ENCODE measurements at regions not wholly inside any gene's neighbourhood (a gene's known extent, or its start where the extent isn't known, plus 50 kb on each side); places are given as distances from the start of the nearest gene placed in this dataset.

GRCh38 chr18:25805939-25806338, 284.5 kb downstream of the SS18 start:
- DNase-seq, result no peak

- no peak for DNase-seq
These were observed 285.1 kb downstream of the SS18 start for GRCh38 chr18:25805323-25805722.

- no peak for DNase-seq
These were observed 291.2 kb downstream of the SS18 start for GRCh38 chr18:25799231-25799630.

GRCh38 chr18:25798046-25798445, 292.4 kb downstream of the SS18 start:
- no peak for DNase-seq

- no peak for DNase-seq
These were observed 295.2 kb downstream of the SS18 start for GRCh38 chr18:25795213-25795612.

GRCh38 chr18:25787276-25787675, 303.1 kb downstream of the SS18 start:
- no peak for DNase-seq

GRCh38 chr18:25786758-25787157, 303.7 kb downstream of the SS18 start:
- DNase-seq, result no peak

GRCh38 chr18:25780105-25780504, 310.3 kb downstream of the SS18 start:
- no peak for DNase-seq

GRCh38 chr18:25771796-25772195, 318.6 kb downstream of the SS18 start:
- no peak for DNase-seq

- DNase-seq, result no peak
These were observed 325.6 kb downstream of the SS18 start for GRCh38 chr18:25764777-25765176.

GRCh38 chr18:25759111-25759510, 331.3 kb downstream of the SS18 start:
- DNase-seq, result no peak

- no peak for DNase-seq
These were observed 346.7 kb downstream of the SS18 start for GRCh38 chr18:25743646-25744151.

- no peak for DNase-seq
These were observed 351.0 kb downstream of the SS18 start for GRCh38 chr18:25739376-25739775.

GRCh38 chr18:25737710-25738311, 352.6 kb downstream of the SS18 start:
- DNase-seq, result no peak

- DNase-seq, result no peak
These were observed 353.9 kb downstream of the SS18 start for GRCh38 chr18:25736516-25736915.

- no peak for DNase-seq
These were observed 355.0 kb downstream of the SS18 start for GRCh38 chr18:25735459-25735858.

GRCh38 chr18:25734336-25734735, 356.1 kb downstream of the SS18 start:
- DNase-seq, result no peak

- DNase-seq, result no peak
These were observed 357.6 kb downstream of the SS18 start for GRCh38 chr18:25732862-25733261.

- DNase-seq, result no peak
These were observed 361.3 kb downstream of the SS18 start for GRCh38 chr18:25729072-25729471.

- DNase-seq, result no peak
These were observed 363.0 kb downstream of the SS18 start for GRCh38 chr18:25727281-25727985.

- no peak for DNase-seq
These were observed 364.1 kb downstream of the SS18 start for GRCh38 chr18:25726298-25726697.

- no peak for DNase-seq
These were observed 364.9 kb downstream of the SS18 start for GRCh38 chr18:25725501-25725900.

- no peak for DNase-seq
These were observed 365.4 kb downstream of the SS18 start for GRCh38 chr18:25724997-25725396.

GRCh38 chr18:25724121-25724520, 366.3 kb downstream of the SS18 start:
- DNase-seq, result no peak

- no peak for DNase-seq
These were observed 361.1 kb upstream of the ZNF521 start for GRCh38 chr18:25713103-25713502.
